GM12878 (cell line): ENCODE measurements at regions not wholly inside any gene's neighbourhood (a gene's known extent, or its start where the extent isn't known, plus 50 kb on each side); places are given as distances from the start of the nearest gene placed in this dataset.

Experiments
- ATAC-seq: fragments of 200-7000 bp; cut with Tn5 transposase; 3 replicates; pipeline ENCODE4 v1.9.1; 2020; ENCODE audit warnings: mild to moderate bottlenecking, moderate library complexity
- BruUV-seq: library from RNA; stranded (reverse); fragments of 400-500 nt; replicated peaks from 2 replicates; lab custom pipeline; 2021; lab: Mats Ljungman, UMichigan
- CTCF ChIA-PET: fragments of 300-600 bp; sonication (Branson Sonifier 250); formaldehyde crosslinking; extraction: SDS; loops from one replicate; lab custom pipeline; 2021; ENCODE audit warnings: inconsistent platforms; lab: Yijun Ruan, JAX
- POLR2A ChIA-PET: fragments of 350-600 bp; formaldehyde crosslinking; extraction: SDS; loops from one replicate; lab custom pipeline; 2021; ENCODE audit warnings: inconsistent platforms; lab: Charles Lee
- RAD21 ChIA-PET: fragments of 300-600 bp; sonication (Branson Sonifier 250); formaldehyde crosslinking; loops from one replicate; lab custom pipeline; 2023; ENCODE audit warnings: antibody characterized with exemption; ENCODE audit not compliant: unreplicated experiment; lab: Charles Lee
- SMC1A ChIA-PET: fragments of 300-600 bp; sonication (Branson Sonifier 250); formaldehyde crosslinking; loops from one replicate; lab custom pipeline; 2023; ENCODE audit not compliant: unreplicated experiment, uncharacterized antibody; lab: Charles Lee
- DNase-seq: peaks from one replicate; pipeline ENCODE4 v3.0.0-alpha.2; 2011; ENCODE audit warnings: low read depth, low spot score
- FAIRE-seq: peaks from 3 replicates; lab custom pipeline; 2011; peaks lifted over from hg19 to GRCh38; lab: Jason Lieb, UNC
- H2AFZ ChIP-seq: 2 replicates; pipeline ENCODE4 v1.6.0; 2011; ENCODE audit warnings: low read depth, low read length, control low read depth; ENCODE audit not compliant: control insufficient read depth
- H3K27ac ChIP-seq: 2 replicates; pipeline ENCODE4 v1.5.1; 2011; ENCODE audit warnings: control low read depth; ENCODE audit not compliant: control insufficient read depth, insufficient read depth
- H3K27me3 ChIP-seq, 2 experiments: replicated peaks in 1 of 2; 2 replicates each; pipeline versions ENCODE4 v1.6.0 to v1.6.1; 2011; ENCODE audit warnings: low read length in 1 of 2; ENCODE audit not compliant: control insufficient read depth in 2 of 2, insufficient read depth in 2 of 2
- H3K36me3 ChIP-seq, 2 experiments: 2 replicates each; pipeline ENCODE4 v1.5.1; 2011; ENCODE audit warnings: low read length in 1 of 2; ENCODE audit not compliant: control insufficient read depth in 2 of 2, insufficient read depth in 2 of 2
- H3K4me1 ChIP-seq: 2 replicates; pipeline ENCODE4 v1.6.1; 2011; ENCODE audit warnings: mild to moderate bottlenecking, low read length, moderate library complexity, mixed read lengths; ENCODE audit not compliant: control insufficient read depth, insufficient read depth
- H3K4me2 ChIP-seq: 2 replicates; pipeline ENCODE4 v1.6.0; 2011; ENCODE audit warnings: control low read depth; ENCODE audit not compliant: control insufficient read depth, insufficient read depth
- H3K4me3 ChIP-seq: fragments of 200-600 bp; sonication (generic); 2 replicates; pipeline ENCODE4 v1.5.1; 2016
- H3K79me2 ChIP-seq: 2 replicates; pipeline ENCODE4 v1.6.0; 2011; ENCODE audit warnings: low read length; ENCODE audit not compliant: control insufficient read depth, insufficient read depth
- H3K9ac ChIP-seq: 2 replicates; pipeline ENCODE4 v1.8.0; 2011; ENCODE audit warnings: low read length, control low read depth, mixed read lengths; ENCODE audit not compliant: control insufficient read depth, insufficient read depth
- H3K9me3 ChIP-seq: replicated peaks from 3 replicates; pipeline ENCODE4 v1.5.1; 2011; ENCODE audit warnings: mild to moderate bottlenecking, low read length; ENCODE audit not compliant: control insufficient read depth, insufficient read depth
- H4K20me1 ChIP-seq: 2 replicates; pipeline ENCODE4 v1.6.0; 2011; ENCODE audit not compliant: control insufficient read depth, insufficient read depth
- CTCF ChIP-seq, 3 experiments: IDR thresholded peaks in 2 of 3; conservative IDR thresholded peaks in 1 of 3; 2 replicates each; pipeline ENCODE4 v1.5.1; 2011; ENCODE audit warnings: low read depth in 3 of 3, low read length in 3 of 3, mild to moderate bottlenecking in 3 of 3, control low read depth in 2 of 3, moderate library complexity in 2 of 3, inconsistent platforms in 1 of 3, mixed read lengths in 1 of 3; ENCODE audit not compliant: control insufficient read depth in 2 of 3, insufficient read depth in 1 of 3; ENCODE audit errors: extremely low read depth in 1 of 3
- ELK1 ChIP-seq: IDR thresholded peaks from 2 replicates; pipeline ENCODE4 v1.6.1; 2012; ENCODE audit warnings: low read depth, low read length, improper control_type of control experiment
- IKZF2 ChIP-seq, 2 experiments: fragments of 450-650 bp; IDR thresholded peaks; 2 replicates each; pipeline ENCODE4 v1.6.1; 2017; ENCODE audit warnings: mild to moderate bottlenecking in 2 of 2, moderate library complexity in 2 of 2
- JUNB ChIP-seq: IDR thresholded peaks from 2 replicates; pipeline ENCODE4 v1.6.1; 2016; ENCODE audit warnings: antibody characterized with exemption, mild to moderate bottlenecking
- NR2F1 ChIP-seq: fragments of 450-650 bp; conservative IDR thresholded peaks from 2 replicates; pipeline ENCODE4 v1.6.1; 2017; ENCODE audit warnings: mild to moderate bottlenecking
- PAX5 ChIP-seq: IDR thresholded peaks from 2 replicates; pipeline ENCODE4 v1.6.1; 2011; ENCODE audit warnings: low read depth, low read length, borderline replicate concordance
- SIN3A ChIP-seq: IDR thresholded peaks from 2 replicates; pipeline ENCODE4 v1.6.1; 2012; ENCODE audit warnings: low read depth, low read length, improper control_type of control experiment
- SPI1 ChIP-seq: IDR thresholded peaks from 2 replicates; pipeline ENCODE4 v1.6.1; 2011; ENCODE audit warnings: low read depth, mild to moderate bottlenecking, low read length, moderate library complexity, borderline replicate concordance; ENCODE audit not compliant: insufficient read depth
- SUPT20H ChIP-seq: IDR thresholded peaks from 2 replicates; pipeline ENCODE4 v1.6.1; 2011; ENCODE audit warnings: low read depth, mild to moderate bottlenecking, low read length, moderate library complexity, borderline replicate concordance; ENCODE audit not compliant: control insufficient read depth
- ZBTB33 ChIP-seq: fragments of 450-650 bp; IDR thresholded peaks from 2 replicates; pipeline ENCODE4 v1.6.1; 2017; ENCODE audit warnings: mild to moderate bottlenecking
- WGBS: methylation state at CpG from one replicate; pipeline ENCODE4 v1.1.6; 2016; ENCODE audit warnings: low lambda C conversion rate; ENCODE audit not compliant: insufficient replicate concordance, insufficient coverage; ENCODE audit errors: missing lambda C conversion rate; 5-methylcytosine and 5-hydroxymethylcytosine counted together
- in situ Hi-C: fragments of 300-500 bp; cut with MboI; formaldehyde crosslinking; loops from 9 replicates; pipeline ENCODE4 v1.14.3; 2018; ENCODE audit warnings: mixed read lengths
- intact Hi-C: fragments of 100-400 bp; cut with micrococcal nuclease; formaldehyde crosslinking; loops from one replicate; pipeline ENCODE4 v1.14.2; 2022; ENCODE audit not compliant: unreplicated experiment
- TF ChIP-seq, protein P1 (sequence below): fragments of 450-650 bp; IDR thresholded peaks from 2 replicates; pipeline ENCODE4 v1.6.1; 2017; ENCODE audit warnings: borderline replicate concordance

DNA sequence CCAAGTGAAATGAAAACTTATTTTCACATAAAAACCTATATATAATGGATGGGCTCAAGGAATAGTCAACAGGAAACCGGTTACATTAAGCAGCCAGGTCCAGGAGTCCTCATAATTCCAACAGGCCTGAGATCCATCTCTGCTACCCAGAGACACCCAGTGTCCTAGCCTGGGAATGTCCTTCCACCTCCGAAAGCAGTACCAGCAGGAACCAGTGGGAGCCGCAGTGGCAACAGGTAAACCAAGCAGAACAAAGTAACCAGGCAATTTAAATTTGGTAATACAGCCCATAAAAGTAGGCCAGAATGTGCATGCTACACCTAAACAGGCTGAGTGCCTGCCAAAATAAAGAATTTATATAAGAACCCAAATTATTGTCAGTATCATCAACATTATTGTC, 195.6 kb downstream of the ZBBX start:
- no peaks in the 10 kb centered on the region for H3K27me3 ChIP-seq
- H3K4me1 ChIP-seq, result no peaks in the 10 kb centered on the region
- no peak for DNase-seq
- no peaks in the 10 kb centered on the region for H3K79me2 ChIP-seq
- no peaks in the 10 kb centered on the region for H4K20me1 ChIP-seq
- SMC1A ChIA-PET, result no interaction called here
- TF ChIP-seq CTCF (IDR thresholded peaks at IDR 0.05 in 2 of 3, conservative IDR thresholded peaks at IDR 0.05 in 1 of 3; ENCODE audit: control insufficient read depth in 2 of 3, extremely low read depth in 1 of 3, insufficient read depth in 1 of 3, low read depth in 3 of 3, low read length in 3 of 3) (peak in 2 of 3 experiments; percentile 13; a peak in 1 of 6 replicates), PAX5 (no peak)
- TF ChIP-seq, all 136 proteins: peak for 1
- POLR2A ChIA-PET, result no interaction called here
- Histone ChIP-seq H2AFZ (no peak overlapping the region), H3K4me3 (no peak overlapping the region), H3K27ac (no peak overlapping the region), H3K4me2 (no peak overlapping the region), H3K36me3 (no peaks in the 10 kb centered on the region), H3K9me3 (no peaks in the 10 kb centered on the region), H3K9ac (no peak overlapping the region)
- RAD21 ChIA-PET, result no interaction called here
- ATAC-seq (peak; percentile 53; the same call in 2 of the 3 replicates), FAIRE-seq (no peak)
- in situ Hi-C loops (no loop called here), intact Hi-C loops (no loop called here)
- no TSS peak for BruUV-seq
- CTCF ChIA-PET, result no interaction called here
- WGBS, result 28% methylated on average over 3 of the region's 3 CpGs

DNA sequence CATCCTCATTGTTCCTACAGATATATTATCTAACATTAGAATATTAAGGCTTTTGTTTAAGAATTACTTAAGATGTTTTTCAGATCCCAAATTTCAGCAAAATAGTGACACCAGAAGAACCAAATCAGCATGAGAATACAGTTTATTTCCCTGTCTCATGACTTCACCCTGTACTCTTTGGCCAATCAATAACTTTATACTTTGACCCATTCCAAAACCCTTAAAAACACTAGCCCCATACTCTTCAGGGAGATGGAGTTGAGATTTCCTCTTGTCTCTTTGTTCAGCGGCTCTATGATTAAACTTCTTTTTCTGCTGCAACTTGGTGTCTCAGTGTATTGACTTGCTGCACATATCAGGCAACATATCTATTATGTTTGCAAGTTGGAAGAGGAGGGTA, 207.7 kb downstream of the ZBBX start:
- BruUV-seq, result no TSS peak
- H3K4me1 ChIP-seq, result no peaks in the 10 kb centered on the region
- ATAC-seq (no peak), DNase-seq (no peak), FAIRE-seq (no peak)
- H3K27ac ChIP-seq, result no peak overlapping the region
- POLR2A ChIA-PET, result no interaction called here
- H3K36me3 ChIP-seq, result no peaks in the 10 kb centered on the region
- no peak overlapping the region for H3K9ac ChIP-seq
- no peak overlapping the region for H2AFZ ChIP-seq
- intact Hi-C loops, result no loop called here
- SMC1A ChIA-PET, result no interaction called here
- in situ Hi-C loops, result no loop called here
- no peak for TF ChIP-seq NR2F1
- no peak for TF ChIP-seq SUPT20H
- no peak for TF ChIP-seq ZBTB33
- no peak for TF ChIP-seq ELK1
- TF ChIP-seq, protein P1, sequence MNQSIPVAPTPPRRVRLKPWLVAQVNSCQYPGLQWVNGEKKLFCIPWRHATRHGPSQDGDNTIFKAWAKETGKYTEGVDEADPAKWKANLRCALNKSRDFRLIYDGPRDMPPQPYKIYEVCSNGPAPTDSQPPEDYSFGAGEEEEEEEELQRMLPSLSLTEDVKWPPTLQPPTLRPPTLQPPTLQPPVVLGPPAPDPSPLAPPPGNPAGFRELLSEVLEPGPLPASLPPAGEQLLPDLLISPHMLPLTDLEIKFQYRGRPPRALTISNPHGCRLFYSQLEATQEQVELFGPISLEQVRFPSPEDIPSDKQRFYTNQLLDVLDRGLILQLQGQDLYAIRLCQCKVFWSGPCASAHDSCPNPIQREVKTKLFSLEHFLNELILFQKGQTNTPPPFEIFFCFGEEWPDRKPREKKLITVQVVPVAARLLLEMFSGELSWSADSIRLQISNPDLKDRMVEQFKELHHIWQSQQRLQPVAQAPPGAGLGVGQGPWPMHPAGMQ, result no peak
- TF ChIP-seq PAX5, result no peak
- no peak for TF ChIP-seq SIN3A
- no peak for TF ChIP-seq SPI1
- TF ChIP-seq IKZF2 (IDR thresholded peaks at IDR 0.05), result no peak
- no peak for TF ChIP-seq JUNB
- CTCF ChIA-PET, result interaction anchor here (0.6 to 1.1 kb wide), 2 partner anchors 10 to 25 kb away, joined by 3 to 5 read pairs; no protein-coding TSS in a partner anchor
- no peaks in the 10 kb centered on the region for H3K9me3 ChIP-seq
- H3K4me3 ChIP-seq, result no peak overlapping the region
- no peak overlapping the region for H3K4me2 ChIP-seq
- H4K20me1 ChIP-seq, result no peaks in the 10 kb centered on the region
- RAD21 ChIA-PET, result no interaction called here
- no peaks in the 10 kb centered on the region for H3K79me2 ChIP-seq
- no peaks in the 10 kb centered on the region for H3K27me3 ChIP-seq
- 41% methylated on average over 1 of the region's 1 CpG for WGBS
